C4-2B (cell line): ENCODE measurements at regions not wholly inside any gene's neighbourhood (a gene's known extent, or its start where the extent isn't known, plus 50 kb on each side); places are given as distances from the start of the nearest gene placed in this dataset.

Experiments
- CTCF ChIP-seq: fragments of 450-650 bp; conservative IDR thresholded peaks from 2 replicates; pipeline ENCODE4 v1.5.1; 2017; ENCODE audit warnings: mild to moderate bottlenecking
- ZFX ChIP-seq: fragments of 450-650 bp; IDR thresholded peaks from 2 replicates; pipeline ENCODE4 v1.6.1; 2017

- TF ChIP-seq CTCF = no peak
- TF ChIP-seq ZFX = no peak
Observed at GRCh38 chr9:115551396-115551795, 433.4 kb upstream of the TNC start.
